Limb (tissue), 2 donors: ENCODE measurements at regions not wholly inside any gene's neighbourhood (a gene's known extent, or its start where the extent isn't known, plus 50 kb on each side); places are given as distances from the start of the nearest gene placed in this dataset.

Experiments
- DNase-seq, 2 donors: peaks; one replicate each; pipeline ENCODE4 v3.0.0-alpha.2; 2016; ENCODE audit errors: extremely low spot score in 2 of 2

- no peak for DNase-seq
Observed at GRCh38 chr20:55783381-55783780, 221.9 kb downstream of the CBLN4 start.

DNA sequence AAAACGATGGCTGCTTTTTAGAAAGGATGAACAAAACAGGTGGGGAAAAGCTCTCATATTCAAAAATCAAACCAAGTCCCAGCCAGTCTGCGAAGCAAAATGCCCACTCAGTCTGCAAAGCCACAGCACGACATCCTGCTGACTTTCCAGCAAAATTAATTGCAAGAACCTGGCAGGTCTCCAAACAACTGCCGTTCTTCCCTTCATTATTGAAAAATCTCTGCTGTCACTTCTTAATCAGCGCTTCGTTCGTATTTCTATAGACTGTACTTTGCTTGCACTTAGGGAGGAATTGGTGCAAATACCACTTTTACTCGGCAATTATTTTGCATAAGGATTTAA, 222.4 kb downstream of the CBLN4 start:
- no peak for DNase-seq

- DNase-seq, result no peak
Observed at GRCh38 chr20:55782224-55782911, 223.0 kb downstream of the CBLN4 start.

GRCh38 chr20:55778796-55779195, 226.5 kb downstream of the CBLN4 start:
- no peak for DNase-seq

GRCh38 chr20:55777641-55778040, 227.7 kb downstream of the CBLN4 start:
- no peak for DNase-seq

- no peak for DNase-seq
Observed at GRCh38 chr20:55776176-55776575, 229.1 kb downstream of the CBLN4 start.

DNA sequence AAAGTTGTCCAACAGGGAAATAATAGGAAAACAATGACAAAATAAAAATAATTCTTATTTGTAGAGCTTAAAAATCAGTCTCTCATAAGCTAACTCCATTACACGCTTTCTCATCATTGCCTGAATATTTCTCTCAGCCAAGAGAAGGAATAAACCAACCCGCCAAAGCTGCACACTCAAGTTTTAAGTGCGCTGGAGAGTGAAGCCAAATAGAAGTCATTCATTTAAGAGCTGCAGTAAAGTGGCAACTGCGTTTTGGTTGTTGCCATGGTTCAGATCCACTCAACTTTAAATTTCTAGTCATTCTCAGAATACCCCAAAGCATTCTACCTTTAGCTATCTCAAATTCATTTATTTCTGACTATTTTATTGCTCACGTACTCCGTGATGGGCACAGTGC, 230.7 kb downstream of the CBLN4 start:
- DNase-seq, result no peak

GRCh38 chr20:55761797-55762196, 243.5 kb downstream of the CBLN4 start:
- no peak for DNase-seq

DNA sequence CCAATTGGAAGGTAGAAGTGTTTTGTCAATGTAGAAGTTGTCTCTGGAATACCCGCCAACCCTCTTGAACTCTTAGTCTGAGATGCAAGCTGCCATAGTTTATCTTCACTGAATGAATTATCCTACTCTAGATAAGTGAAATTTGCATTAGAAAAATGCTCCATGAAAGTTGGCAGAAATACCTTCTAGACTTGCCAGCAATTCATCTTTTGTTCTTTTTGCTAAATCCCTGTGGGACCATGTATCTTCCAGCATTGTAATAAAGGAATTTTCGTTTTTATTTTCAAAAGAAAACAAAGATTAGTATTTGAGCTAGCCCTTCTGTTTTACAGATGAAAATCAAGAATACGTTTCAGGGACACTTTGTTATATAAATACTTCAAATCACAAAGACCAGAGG, 244.2 kb downstream of the CBLN4 start:
- DNase-seq, result peak in 1 of 2 donors; percentile 30

- no peak for DNase-seq
Observed at GRCh38 chr20:55760586-55760985, 244.7 kb downstream of the CBLN4 start.

GRCh38 chr20:55755861-55756260, 249.5 kb downstream of the CBLN4 start:
- DNase-seq, result no peak

DNA sequence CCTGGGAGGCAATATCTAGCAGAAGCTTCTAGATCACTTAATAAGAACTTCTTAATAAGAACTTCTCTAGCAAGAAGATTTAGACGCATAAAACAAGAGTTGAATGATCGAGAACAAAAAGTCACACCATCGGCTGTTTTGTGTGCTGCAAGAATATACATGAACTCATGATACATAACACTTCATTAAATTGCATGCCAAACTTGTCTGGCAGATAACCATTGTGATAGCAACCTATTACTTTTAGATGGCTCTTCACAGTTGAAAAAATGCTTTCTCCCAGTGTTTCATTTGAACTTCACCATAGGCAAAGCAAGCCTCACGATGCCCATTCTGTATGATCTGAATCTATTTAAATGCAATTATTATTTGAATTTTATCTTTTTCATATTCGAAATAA, 249.9 kb downstream of the CBLN4 start:
- no peak for DNase-seq

DNA sequence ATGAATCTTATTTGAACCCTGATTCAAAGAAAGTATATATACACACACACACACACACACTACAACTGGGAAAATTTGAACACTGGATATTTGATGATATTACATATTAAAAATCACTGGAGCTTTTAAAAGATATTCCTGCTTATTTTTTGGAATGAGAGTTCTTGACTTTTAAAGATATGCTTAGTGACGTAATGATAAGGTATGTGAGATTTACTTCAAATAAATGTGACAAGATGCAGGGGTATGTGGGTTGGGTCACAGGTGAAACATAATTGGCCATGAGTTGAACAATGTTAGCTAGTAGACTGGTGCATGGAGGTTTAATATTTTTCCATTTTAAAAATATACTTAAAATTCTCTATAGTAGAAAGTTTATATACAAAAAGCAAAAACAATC, 258.6 kb downstream of the CBLN4 start:
- DNase-seq, result no peak

GRCh38 chr20:55745840-55746239, 259.5 kb downstream of the CBLN4 start:
- DNase-seq, result no peak

GRCh38 chr20:55744896-55745295, 260.4 kb downstream of the CBLN4 start:
- DNase-seq, result no peak

DNA sequence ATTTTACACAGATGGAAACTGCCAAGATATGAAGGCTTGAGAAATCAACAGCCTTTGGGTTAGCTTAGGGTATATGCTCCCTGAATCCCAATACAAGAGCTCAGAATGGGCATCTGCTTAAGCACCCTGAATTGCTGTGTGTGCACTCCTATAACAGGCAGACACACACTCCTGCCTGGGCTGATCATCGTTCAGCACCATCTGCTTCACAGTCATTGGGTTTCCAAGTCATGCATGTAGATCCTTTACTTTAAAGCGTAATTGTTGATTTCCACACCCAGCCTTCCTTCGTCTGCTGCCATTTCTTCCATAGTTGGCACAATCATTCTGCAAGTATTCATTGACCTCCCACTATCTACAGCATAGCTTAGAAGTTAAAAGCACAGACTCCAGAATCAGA, 263.5 kb downstream of the CBLN4 start:
- DNase-seq, result no peak

DNA sequence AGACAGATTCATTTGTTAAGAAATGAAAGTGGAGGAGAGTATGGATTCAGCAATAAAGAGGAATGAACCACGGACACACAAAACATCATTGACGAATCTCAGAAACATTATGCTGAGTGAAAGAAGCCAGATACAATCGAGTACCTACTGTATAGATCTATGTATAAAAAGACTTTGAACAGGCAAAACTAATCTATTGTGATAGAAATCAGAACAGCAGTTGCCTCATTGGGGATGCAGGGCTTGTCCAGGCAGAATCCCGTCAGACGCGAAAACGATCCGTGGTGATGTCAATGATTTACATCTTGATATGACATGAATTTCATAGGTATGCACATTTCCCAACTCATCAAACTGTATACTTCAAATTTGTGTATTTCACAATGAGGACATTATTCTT, 265.2 kb downstream of the CBLN4 start:
- DNase-seq, result no peak

DNA sequence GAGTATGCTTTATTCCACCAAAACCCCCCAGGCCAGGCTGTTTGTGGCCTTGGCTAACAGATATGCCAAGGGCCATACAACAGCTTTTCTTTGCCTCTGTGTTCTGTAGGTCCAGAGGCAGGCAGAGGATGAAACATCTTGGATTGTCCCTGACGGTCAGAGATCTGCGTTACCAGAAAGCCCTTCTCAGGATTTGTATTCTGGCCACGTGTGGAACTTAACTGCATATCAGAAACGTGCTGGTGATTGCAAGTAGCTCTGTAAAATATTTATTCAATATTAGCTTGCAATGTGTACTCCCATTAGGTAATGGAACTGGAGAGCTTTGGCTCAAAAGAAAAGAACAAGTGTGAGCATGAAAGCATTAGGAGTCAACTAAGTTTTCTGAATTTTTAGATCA, 275.0 kb downstream of the CBLN4 start:
- DNase-seq, result no peak

DNA sequence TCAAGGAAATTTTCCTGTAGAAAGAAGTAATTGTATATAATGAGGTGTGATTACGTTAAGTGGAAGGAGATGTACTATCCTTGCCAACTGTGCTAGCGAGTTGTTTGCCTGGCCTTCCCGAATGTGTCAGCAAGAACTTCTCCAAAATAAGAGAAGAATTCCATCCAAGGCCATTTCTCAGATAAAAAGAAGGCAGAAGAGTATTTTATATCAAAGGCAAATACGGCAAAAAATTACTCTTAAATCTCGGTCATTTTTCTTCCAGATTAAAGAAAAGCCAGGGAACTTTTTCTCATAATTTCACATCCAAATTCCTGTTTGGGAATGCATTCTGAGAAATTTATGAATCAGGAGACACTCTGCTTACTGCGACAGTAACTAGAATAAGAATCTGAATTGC, 290.6 kb downstream of the CBLN4 start:
- no peak for DNase-seq

DNA sequence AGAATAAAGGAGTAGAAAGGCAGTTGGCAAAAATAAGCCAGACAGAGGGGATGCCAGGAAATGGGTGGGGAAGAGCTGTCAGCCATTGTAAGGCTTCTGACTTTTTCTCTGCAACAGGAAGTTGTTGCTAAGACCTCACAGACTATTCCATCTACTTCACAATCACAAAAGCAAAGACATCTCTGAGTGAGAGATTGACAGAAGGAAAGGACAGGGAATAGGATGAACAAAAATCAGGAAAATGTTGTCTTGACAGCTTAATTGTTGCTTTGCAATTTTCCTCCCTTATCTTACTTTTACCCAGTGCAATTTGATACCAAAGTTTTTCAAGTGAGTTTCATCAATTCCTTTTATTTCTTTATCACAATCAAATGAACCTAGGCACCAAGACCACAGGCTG, 291.2 kb downstream of the CBLN4 start:
- DNase-seq, result no peak

DNA sequence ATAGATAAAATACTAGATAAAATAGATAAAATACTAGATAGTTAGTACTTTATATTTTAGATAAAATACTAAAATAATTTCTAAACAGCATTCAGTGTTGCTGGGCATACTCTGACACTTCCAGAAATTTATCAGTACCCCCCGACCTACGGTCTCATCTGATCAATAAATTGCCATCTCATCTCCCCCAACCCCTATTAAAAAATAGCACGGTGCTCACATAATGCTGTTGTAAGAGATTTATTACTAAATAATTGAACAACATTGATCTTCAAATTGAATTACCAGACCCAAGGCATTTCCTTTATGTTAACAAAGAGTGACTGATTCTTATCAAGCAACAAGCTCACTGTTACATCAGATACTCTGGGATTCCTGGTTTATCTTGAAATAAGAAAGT, 300.9 kb downstream of the CBLN4 start:
- no peak for DNase-seq

DNA sequence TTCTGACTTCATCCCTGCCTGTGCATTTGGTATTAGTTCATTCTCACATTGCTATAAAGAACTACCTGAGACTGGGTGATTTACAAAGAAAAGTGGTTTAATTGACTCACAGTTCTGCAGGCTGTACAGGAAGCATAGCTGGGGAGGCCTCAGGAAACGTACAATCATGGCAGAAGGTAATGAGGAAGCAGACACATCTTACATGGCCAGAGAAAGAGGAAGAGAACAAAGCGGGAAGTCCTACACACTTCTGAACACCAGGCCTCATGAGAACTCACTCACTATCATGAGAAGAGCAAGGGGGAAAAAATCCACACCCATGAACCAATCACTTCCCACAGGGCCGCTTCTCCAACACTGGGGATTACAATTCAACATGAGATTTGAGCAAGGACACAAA, 303.9 kb downstream of the CBLN4 start:
- no peak for DNase-seq

- no peak for DNase-seq
Observed at GRCh38 chr20:55696520-55696919, 308.8 kb downstream of the CBLN4 start.

- no peak for DNase-seq
Observed at GRCh38 chr20:55693641-55694040, 311.7 kb downstream of the CBLN4 start.
